A172 (cell line): ENCODE measurements at regions not wholly inside any gene's neighbourhood (a gene's known extent, or its start where the extent isn't known, plus 50 kb on each side); places are given as distances from the start of the nearest gene placed in this dataset.

Source experiments
- DNase-seq: peaks from one replicate; pipeline ENCODE4 v3.0.0-alpha.2; 2015; ENCODE audit warnings: low spot score

DNA sequence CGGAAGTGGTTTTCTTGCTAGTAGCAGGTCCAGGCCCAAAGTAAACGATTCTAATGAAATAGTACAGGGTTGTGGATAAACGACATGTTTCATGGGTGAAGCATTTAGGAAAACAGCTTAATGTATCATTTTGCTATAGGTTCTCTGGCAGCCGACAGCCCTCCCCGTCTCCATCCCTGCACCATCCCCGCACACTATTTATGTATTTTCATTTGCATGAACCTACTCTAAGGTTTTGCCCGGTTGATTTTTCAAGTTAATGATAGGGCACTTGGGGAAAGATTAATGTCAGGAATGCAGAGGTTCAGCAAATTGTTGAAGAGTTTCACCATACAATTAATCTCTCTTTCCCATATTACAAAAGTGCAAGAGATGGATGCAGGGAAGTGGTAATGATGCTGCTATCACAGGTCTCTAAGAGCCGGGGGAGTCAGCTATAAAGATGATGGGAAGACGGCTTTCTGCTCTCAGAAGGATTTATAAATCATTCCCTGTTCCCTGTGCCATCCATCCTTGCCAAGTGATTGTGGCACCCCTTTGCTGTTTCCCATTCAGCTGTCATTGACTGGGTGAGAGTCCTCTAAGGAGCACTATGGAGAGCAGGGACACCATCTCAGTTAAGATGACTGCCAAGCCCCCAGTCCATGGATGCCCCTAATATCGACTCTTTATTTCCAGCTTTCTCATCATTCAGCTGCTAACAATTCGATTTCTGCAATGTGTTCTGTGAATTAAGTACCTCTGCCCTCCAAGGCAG, 186.3 kb downstream of the IRS2 start:
- DNase-seq, result no peak

DNA sequence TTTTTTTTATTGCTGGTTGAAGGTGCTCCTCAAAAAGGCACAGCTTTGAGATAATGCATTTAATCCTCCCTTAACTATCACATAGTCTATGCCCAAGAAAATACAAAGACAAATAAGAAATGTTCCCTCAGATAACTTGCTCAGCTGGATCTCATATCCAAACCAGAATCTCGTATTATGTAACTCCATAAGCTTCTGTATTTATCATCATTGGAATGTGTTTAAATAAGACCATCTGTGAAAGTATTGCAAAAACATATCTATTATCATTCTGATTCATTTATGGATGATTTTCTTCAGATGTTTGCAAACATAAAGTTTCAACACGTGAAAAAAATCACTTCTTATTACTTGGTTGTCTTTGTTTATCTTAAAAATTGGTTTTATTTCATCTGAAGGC, 190.9 kb downstream of the IRS2 start:
- DNase-seq, result no peak

DNA sequence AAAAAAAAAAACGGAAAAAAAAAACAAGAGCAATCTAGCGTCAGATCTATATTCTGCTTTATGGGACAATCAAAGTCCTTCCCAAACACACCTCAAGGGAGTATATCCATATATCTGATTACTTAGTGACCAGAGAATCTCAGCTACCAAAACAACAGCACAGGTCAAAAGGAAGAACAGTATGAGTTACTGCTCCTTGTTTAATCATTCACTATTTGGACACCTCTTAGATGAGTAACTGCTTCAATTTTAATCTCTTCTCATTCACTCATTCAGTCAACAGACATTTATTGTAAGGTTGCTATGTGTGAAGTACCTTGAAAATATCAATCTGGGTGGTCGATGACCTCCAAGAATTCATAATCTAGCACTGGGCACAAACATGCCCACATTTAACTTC, 193.2 kb downstream of the IRS2 start:
- DNase-seq, result no peak

DNA sequence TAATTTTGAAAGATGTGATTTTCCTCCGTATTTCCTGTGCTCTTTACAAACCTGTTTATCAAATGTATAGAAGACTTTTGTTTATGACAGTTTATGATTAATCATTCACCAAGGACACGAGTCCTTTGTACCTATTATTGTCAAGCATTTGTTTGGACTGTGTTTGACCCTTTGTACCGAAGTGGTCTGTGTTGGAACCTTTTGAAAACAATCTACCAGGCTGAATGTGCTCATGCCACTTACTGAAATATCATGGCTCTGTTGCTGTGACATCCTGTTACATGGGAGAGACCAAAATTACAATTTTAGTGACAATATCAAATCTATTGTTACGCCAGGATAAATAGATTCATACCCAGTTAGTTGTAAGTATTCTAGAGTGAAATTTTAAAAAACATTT, 193.6 kb downstream of the IRS2 start:
- no peak for DNase-seq

DNA sequence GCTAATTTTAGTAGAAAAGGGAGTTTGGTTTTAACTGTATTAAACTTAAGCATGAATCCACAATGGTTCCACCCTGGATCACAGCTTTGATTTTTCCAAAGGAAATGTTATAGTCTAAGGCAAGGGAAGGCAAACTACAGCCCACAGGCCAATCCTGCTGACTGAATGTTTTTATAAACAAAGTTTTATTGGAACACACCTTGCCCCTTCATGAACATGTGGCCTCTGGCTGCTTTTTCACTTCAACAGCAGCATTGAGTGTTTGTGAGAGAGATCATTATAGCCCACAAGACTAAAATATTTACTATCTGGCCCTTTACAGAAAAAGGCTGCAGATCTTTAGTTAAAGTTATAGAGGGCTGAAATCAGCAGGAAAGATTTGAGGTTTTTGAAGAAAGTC, 198.7 kb downstream of the IRS2 start:
- no peak for DNase-seq

DNA sequence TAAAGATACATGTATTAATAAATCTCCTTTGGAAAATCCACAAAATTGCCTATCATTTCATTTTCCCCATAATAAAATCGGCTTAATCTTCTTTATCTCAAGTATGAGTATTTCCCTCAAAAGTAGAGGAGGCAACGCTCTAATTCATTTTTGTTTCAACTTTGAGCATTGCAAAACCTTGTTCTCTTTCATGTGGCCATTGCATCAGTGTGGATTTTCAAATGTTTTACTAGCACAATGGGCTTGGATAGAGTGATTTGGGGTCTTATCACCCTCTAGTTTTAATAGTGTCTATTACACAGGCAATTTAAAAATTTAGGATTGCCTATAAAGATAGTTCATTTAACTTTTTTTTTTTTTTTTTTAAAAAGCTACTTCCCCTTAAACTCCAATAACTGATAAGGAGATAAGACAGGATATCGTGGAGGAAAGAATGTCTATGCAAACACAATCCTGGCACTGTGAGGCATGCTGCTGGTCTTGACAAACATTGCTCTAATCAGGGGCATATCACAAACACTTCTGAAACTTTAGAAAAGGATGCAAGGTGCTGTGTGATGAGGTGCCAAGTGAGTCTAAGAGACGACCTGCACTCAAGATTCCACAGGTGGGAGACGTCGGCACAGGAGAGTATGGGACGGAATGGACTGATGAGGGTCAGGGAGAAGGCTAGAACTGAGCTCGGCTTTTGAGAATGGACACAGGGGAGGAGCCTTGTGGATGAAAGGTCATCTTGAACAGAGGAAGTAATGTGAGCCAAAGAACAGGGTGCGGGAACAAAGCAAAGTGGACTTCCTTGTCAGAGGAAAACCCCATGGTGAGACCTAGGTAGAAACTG, 199.7 kb downstream of the IRS2 start:
- DNase-seq, result no peak

DNA sequence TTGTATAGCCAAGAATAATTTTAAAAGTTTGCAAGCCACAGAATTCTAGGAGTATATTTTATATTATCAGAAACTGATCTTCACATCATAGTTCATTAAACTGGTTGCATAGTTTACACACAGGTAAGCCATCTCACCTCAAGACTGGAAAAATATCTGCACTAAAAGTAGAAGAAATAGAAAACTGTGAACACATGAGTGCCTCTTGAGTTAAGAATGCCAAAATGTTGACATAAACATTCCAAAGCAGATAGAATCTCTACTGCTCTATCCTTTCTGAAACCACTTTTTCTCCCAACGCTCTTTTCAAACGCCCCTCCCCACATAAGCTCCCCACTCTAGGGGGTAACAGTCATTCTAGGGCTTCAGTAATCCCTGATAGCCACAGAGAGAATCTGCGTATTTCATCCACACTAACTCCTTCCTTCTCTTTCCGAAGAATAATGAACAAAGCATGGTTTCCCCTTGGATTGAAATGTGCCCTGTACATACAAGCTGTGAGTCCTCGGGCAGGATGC, 201.5 kb downstream of the IRS2 start:
- no peak for DNase-seq

DNA sequence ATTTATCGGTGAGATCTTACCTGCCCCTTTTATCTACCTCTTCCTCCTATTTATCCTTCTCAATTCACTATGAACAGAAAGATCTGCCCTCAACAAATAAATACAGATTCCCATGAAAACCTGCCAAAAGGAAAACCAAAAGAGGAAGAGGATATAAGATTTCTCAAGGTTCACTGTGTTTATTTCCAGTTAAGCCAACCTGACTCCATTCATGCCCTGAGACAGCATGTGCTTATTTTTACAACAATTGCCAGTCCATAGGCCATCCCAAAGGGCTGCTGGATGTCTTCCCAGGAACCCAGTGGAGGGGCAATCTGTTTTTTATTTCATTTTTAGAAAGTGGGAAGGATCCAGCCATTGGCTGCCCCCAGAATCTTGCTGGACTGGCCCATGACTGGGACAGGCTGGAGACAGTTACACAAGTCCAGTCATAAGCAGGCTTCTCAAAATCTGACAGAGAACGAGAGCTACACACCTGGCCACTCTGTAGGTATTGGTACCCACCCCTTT, 209.1 kb downstream of the IRS2 start:
- DNase-seq, result no peak

DNA sequence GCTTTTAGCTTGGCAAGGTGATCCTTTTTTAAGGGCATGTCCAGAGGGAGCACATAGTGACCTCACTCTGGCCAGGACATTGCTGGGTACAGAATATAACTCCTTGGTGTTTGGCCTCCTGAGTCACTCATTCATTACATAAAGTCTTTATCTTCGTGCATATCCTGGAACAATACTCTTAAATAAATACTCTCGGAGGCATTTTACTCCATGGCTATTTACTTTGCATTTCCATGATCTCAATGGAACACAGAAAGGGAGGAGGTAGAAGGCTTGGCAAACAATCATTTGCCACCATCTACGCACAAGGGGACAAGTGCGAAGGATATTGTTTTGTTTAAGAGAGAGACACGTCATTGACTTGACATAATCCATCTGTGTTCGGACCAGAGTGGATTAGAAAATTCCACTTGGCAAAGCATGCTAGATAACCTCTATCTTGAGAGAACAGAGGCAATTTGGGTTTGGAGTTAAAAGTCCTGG, 210.0 kb downstream of the IRS2 start:
- DNase-seq, result no peak

DNA sequence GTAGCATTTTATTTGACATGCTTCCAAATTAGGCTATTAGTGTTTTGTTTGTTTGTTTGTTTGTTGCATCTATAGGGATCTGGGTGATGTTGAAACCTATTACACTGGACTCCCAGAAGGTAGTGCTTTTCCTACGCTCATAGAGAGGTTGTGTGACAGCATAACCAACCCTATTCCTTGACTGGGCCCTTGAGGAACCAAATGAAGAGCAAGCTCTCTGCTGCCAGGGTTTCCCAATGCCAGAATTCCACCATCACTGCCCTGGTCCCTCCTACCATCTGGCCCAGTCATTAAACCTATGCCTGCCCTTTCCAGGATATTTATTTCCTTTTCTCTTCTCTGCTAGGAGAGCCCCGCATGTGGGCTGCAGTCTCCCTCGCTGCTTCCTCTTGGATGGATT, 210.6 kb downstream of the IRS2 start:
- DNase-seq, result no peak

DNA sequence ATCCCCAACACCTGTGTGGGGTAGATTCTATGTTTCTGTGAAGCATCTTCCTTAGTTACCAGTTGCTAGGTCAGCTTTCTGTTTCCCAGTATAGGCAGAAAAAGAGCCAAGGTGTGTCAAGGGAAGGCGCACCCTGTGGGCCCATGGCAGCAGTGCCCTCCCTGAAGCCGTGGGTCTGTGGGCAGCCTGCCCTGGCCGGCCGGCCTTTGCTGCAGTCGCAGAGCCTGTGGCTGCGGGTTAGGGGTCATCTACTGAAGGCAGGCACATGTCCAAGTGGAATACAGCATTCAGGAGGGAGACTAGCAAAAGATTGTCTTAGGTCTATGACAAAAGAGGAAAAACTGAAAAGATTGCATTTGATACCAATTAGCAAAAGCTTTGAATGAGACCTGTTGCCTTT, 214.0 kb downstream of the IRS2 start:
- no peak for DNase-seq

DNA sequence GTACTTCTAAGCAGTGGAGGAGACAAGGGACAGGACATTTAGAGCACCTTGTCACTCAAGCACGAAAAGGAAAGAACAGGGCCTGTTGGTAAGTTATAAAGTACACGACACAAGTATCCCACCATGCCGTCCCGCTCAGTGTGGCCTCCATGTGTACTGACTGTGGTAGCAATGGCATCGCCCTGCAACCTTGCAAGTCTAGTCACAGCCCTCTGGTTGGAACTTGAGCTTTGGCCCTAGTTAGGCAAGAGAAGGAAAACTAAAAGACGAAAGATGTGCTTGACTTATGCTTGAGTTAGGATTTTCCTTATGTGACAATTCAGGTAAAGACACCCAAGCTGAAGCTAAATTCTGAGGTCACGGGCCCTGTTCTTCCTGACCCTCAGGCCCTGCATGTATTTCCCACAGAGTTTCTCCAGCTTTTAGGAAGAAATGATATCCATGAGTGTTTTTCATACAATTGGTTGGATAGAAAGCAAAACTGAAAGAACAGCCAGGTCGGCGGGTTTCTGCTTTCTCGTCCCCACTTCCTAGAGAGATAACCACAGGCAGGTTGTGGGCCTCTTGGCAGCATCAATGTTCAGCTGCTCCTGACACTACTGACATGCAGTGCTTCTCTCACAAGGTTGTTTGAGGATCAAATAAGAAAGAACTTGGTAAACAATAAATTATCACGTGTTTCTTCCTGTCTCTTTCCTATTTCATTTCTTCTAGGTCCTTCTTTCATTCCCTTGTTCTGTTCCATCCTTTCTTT, 216.2 kb downstream of the IRS2 start:
- DNase-seq, result no peak

DNA sequence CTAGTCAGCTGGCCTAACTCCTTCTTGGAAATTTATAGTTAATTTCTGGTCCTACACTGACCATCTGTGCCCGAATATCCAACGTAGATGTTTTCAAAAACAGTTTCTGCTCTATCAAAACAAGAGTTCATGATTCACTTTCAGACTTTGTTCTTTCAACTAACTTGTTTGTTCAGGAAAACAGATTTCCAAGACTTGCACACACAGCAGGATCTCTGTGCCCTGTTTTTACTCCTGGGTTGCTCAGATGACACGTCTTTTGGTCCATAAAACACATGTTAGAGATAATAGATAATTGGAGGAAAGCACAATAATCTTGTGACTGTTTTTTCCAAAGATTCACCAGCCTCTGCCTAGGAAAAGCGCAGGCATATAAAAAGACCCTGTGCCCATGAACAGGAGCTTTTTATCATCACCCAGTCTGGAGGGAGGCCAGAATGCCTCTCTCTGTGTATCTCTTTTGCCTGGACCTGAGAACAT, 218.0 kb downstream of the IRS2 start:
- no peak for DNase-seq

DNA sequence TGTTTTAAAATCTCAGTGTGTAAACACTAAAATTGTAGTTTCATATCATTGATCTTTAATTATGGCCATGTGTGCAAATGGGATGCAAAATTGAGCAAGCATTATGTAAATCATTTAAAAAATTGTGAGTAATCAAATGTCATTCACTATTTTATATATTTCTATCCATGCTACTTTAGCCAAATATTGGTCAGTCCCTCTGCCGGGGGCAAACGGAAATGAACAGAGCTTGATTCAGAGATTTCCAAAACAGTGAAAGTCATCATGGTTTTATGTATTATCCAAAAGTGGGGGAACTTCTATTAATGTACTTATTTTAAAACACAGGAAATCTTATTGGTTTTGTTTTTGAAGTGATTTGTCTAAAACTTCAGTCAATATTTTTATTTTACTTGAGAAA, 219.1 kb downstream of the IRS2 start:
- DNase-seq, result no peak

DNA sequence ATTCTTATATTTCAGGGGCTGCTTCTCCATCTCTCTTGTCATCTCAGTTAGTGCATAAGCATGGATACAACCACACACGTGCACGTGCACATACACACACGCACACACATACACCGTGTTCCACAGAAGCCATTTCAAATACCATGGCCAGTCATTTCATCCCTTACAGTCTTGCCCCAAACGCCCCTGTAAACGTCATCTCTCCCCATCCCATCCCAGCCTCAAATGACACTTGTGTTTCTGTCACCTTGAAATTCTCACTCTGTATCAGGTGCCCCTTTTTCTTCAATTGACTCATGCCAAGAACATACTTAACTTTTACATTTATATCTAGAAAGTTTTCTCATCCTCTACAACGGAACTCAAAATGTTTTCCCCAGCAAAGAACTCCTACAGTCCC, 220.5 kb downstream of the IRS2 start:
- DNase-seq, result no peak

DNA sequence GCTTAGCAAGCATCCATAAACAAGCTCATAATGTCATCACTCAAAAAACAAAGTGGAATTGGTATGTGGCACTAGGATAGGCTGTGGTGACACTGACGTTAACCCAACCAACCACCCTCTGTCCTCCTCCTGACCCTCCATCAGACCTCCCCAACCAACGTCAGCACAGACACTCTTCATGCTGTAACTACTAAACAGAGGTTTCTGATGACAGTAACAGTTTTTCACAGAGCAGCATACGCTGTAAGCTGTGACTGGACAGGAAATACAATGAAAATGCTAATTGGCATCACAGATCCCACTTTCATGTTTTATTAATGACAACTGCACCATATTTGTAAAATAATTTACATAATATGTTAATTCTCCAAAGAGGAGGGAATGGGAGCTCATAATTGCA, 238.0 kb downstream of the IRS2 start:
- DNase-seq, result no peak

DNA sequence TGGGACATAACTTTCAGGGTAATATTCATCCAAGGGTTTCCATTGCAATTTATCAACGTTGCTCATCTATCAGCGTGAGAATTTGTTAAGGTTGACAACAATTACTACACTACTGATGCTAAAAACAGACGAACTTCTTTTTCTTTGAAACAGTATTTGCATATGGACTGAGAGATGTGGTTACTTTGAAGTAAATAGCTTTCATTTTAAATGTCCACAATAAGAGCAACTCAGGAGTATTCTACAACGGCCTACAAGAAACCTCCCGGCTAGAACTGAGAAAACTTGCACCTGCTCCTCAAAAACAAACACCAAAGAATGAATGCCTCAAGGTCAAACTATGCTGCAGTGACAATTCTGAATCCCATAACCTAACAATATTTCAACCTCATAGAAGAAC, 238.4 kb downstream of the IRS2 start:
- DNase-seq, result no peak

DNA sequence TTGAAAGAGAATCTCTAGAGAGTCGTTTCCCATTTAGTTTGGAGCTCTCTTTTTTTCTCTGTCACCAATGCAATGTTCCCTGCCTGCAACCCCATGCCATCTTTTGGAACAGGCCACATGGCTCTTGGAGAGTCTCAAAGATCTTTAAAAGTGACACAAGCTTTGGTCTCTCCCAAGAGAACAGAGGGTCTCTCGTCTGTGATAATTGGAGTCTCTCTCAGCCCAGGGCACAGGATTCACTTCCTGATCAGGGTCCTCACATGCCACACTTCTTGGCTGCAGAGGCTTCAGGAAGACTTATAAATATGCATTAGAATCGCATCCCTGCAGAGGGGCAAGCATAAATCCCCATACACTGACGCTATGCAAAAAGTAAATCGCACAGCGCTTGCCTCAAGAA, 240.5 kb downstream of the IRS2 start:
- DNase-seq, result no peak

DNA sequence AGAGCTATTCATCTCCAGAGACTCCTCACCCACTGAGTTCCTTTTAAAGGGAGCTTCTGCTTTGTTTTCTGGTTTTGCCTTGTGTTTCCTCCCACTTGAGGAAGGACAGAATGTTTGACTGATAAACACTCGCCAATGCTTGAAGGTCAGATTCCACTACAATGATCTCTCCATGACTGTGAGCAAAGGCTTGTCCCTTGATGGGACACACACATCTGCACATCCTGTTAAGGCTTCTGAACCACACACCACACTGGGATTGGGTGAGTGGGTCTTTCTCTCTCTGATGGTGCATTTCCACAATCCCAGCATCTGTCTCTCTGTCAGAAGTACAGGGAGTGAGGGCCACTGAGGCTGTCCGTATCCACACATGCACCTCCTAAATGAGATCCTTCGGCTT, 245.3 kb downstream of the IRS2 start:
- no peak for DNase-seq

DNA sequence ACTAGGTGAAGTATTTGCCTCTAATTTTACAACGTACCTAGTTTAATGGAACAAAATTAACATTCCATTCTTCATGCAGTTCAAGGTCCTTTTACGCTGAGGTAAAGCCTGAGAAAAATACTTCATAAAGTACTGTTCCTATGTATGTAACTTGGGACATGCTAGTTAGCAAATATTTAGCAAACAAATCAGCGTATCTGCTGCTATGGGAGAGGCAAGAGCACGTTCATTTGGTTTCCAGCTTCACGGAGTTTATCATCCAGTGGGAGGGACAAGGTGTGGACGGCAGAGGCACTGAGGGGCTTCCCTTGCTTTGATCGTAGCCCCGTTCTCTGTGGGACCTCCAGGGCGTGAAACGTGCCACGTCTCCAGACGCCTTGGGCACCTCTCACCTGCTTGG, 248.8 kb downstream of the IRS2 start:
- DNase-seq, result no peak

DNA sequence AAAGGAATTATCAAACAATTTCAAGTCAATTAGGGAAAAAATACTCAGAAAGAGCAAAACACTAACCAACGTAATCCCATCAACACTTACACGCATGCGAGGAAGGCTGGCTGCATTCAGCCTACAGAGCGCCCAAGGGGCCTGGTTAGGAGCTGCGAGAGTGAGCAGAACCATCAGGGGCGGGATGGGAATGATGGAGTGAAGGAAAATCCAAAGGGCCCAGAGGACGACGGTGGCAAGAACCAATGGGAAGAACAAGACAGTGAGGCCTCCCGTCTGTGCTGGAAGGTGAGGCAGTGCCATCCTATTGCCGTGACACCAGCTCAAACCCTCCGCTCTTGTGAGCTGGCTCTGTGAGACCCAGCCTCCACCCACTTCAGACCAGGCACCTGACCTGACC, 253.0 kb downstream of the IRS2 start:
- DNase-seq, result no peak

DNA sequence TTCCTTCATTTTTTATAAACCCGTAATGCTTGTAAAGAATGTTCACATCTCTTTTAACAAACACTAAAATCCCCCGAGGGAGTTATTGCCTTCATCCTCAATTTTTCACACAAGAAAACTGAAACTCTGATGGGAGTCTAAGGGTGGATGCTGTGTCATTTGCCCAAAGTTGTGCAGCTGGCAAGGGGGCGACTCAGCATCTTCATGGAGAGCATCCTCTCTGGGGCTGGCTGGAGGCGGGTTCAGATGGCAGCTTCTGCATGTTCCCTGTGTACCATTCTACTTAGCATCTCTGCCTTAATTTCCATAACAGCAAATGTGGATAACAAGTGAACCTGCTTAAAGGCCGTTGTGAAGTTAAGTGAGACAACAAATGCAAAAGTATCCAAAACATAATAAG, 256.4 kb downstream of the IRS2 start:
- no peak for DNase-seq
